Loucy (cell line): ENCODE measurements at regions not wholly inside any gene's neighbourhood (a gene's known extent, or its start where the extent isn't known, plus 50 kb on each side); places are given as distances from the start of the nearest gene placed in this dataset.

ENCODE experiments used
- H2AFZ ChIP-seq: fragments of 200-600 bp; sonication (generic); 2 replicates; pipeline ENCODE4 v1.6.0; 2016; ENCODE audit warnings: antibody characterized with exemption, mild to moderate bottlenecking, low read length, moderate library complexity
- H3F3A ChIP-seq: fragments of 200-600 bp; 2 replicates; pipeline ENCODE4 v1.6.0; 2016; ENCODE audit warnings: antibody characterized with exemption, low read depth, mild to moderate bottlenecking
- H3K27me3 ChIP-seq: fragments of 200-600 bp; sonication (generic); 2 replicates; pipeline ENCODE4 v1.6.1; 2014; ENCODE audit warnings: low read length, mild to moderate bottlenecking; ENCODE audit not compliant: insufficient read depth, poor library complexity, severe bottlenecking
- H3K36me3 ChIP-seq: fragments of 200-600 bp; sonication (generic); 2 replicates; pipeline ENCODE4 v1.6.1; 2016; ENCODE audit warnings: low read length; ENCODE audit not compliant: insufficient read depth
- H3K4me1 ChIP-seq: fragments of 200-600 bp; sonication (generic); 2 replicates; pipeline ENCODE4 v1.5.1; 2014; ENCODE audit warnings: low read length, mild to moderate bottlenecking; ENCODE audit not compliant: insufficient read depth, poor library complexity, severe bottlenecking
- H3K4me2 ChIP-seq: fragments of 200-600 bp; sonication (generic); 2 replicates; pipeline ENCODE4 v1.6.0; 2014; ENCODE audit warnings: antibody characterized with exemption, low read length, low read depth, mild to moderate bottlenecking; ENCODE audit not compliant: poor library complexity, severe bottlenecking
- H3K4me3 ChIP-seq: fragments of 200-600 bp; sonication (generic); 2 replicates; pipeline ENCODE4 v1.5.1; 2014; ENCODE audit warnings: low read length, mild to moderate bottlenecking, mixed read lengths; ENCODE audit not compliant: poor library complexity, severe bottlenecking
- H3K79me2 ChIP-seq: fragments of 200-600 bp; sonication (generic); 2 replicates; pipeline ENCODE4 v1.6.1; 2014; ENCODE audit warnings: low read length; ENCODE audit not compliant: insufficient read depth
- H3K9ac ChIP-seq: fragments of 200-600 bp; sonication (generic); 2 replicates; pipeline ENCODE4 v1.6.0; 2014; ENCODE audit warnings: mild to moderate bottlenecking, low read depth, low read length, moderate library complexity; ENCODE audit not compliant: poor library complexity, severe bottlenecking
- H3K9me2 ChIP-seq: fragments of 200-600 bp; sonication (generic); replicated peaks from 2 replicates; pipeline ENCODE4 v1.6.1; 2016; ENCODE audit warnings: low read depth, low read length, mixed read lengths
- H3K9me3 ChIP-seq: fragments of 200-600 bp; sonication (generic); 2 replicates; pipeline ENCODE4 v1.6.1; 2014; ENCODE audit warnings: mild to moderate bottlenecking, antibody characterized with exemption, low read length, low read depth; ENCODE audit not compliant: insufficient read depth
- H4K20me1 ChIP-seq: fragments of 200-600 bp; sonication (generic); 2 replicates; pipeline ENCODE4 v1.6.0; 2014; ENCODE audit warnings: antibody characterized with exemption, low read length, mild to moderate bottlenecking; ENCODE audit not compliant: insufficient read depth, poor library complexity, severe bottlenecking
- EZH2phosphoT487 ChIP-seq: fragments of 200-600 bp; IDR thresholded peaks from 2 replicates; pipeline ENCODE4 v1.6.1; 2018; ENCODE audit warnings: antibody characterized with exemption, mild to moderate bottlenecking, moderate library complexity, borderline replicate concordance
- TF ChIP-seq, protein P1 (sequence below): fragments of 200-600 bp; sonication (generic); conservative IDR thresholded peaks from 2 replicates; pipeline ENCODE4 v1.5.1; 2014; ENCODE audit warnings: mild to moderate bottlenecking, antibody characterized with exemption, low read length

DNA sequence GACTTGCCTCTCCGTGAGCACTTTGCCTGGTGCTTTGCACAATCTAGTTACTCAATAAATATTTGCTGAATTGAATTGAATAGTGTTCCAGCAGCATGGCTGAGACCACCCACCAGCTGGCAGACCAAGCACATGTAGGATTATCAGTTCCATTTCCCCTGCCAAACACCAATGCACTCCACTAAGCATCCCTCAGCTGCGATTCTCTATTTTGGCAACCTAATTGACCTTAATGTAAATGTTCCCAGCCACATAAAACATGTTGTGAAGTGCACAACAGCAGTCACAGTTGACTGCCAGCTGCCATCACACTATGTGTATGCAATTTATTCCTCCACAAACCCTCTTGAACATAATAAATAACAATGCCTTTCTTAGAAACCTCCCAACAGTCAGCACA lies 1879.4 kb upstream of the PIK3C3 start:
- H3K4me2 ChIP-seq, result no peak overlapping the region
- no peaks in the 10 kb centered on the region for H3F3A ChIP-seq
- H2AFZ ChIP-seq, result no peak overlapping the region
- no peaks in the 10 kb centered on the region for H3K27me3 ChIP-seq
- H4K20me1 ChIP-seq, result no peaks in the 10 kb centered on the region
- H3K36me3 ChIP-seq, result no peaks in the 10 kb centered on the region
- no peaks in the 10 kb centered on the region for H3K9me2 ChIP-seq
- H3K4me3 ChIP-seq, result no peak overlapping the region
- peaks cover 4% of the 10 kb centered on the region; the same call in 1 of the 2 replicates for H3K9me3 ChIP-seq
- H3K79me2 ChIP-seq, result no peaks in the 10 kb centered on the region
- no peaks in the 10 kb centered on the region for H3K4me1 ChIP-seq
- TF ChIP-seq, protein P1, sequence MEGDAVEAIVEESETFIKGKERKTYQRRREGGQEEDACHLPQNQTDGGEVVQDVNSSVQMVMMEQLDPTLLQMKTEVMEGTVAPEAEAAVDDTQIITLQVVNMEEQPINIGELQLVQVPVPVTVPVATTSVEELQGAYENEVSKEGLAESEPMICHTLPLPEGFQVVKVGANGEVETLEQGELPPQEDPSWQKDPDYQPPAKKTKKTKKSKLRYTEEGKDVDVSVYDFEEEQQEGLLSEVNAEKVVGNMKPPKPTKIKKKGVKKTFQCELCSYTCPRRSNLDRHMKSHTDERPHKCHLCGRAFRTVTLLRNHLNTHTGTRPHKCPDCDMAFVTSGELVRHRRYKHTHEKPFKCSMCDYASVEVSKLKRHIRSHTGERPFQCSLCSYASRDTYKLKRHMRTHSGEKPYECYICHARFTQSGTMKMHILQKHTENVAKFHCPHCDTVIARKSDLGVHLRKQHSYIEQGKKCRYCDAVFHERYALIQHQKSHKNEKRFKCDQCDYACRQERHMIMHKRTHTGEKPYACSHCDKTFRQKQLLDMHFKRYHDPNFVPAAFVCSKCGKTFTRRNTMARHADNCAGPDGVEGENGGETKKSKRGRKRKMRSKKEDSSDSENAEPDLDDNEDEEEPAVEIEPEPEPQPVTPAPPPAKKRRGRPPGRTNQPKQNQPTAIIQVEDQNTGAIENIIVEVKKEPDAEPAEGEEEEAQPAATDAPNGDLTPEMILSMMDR, result no peak
- TF ChIP-seq EZH2phosphoT487, result no peak
- H3K9ac ChIP-seq, result no peak overlapping the region

DNA sequence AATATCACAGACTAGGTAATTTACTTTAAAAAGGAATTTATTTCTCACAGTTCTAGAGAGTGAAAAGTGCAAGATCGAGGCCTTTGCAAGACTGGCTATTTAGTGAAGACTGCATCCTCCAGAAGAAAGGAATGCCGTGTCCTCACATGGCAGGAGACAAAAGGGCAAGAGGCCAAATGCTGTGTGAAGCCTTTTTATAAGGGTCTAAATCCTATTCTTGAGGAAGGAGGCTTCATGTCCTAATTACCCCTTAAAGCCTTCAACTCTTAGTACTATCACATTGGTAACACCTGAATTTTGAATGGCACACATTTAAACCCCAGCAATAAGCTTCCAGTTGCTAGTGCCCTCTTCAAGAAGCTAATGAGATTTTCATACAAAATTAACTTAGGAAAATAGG lies 1882.3 kb upstream of the PIK3C3 start:
- Histone ChIP-seq H4K20me1 (no peaks in the 10 kb centered on the region), H3K9me2 (no peaks in the 10 kb centered on the region), H3K79me2 (no peaks in the 10 kb centered on the region), H3F3A (no peaks in the 10 kb centered on the region), H3K9me3 (peaks cover 4% of the 10 kb centered on the region; the same call in 1 of the 2 replicates), H3K9ac (no peak overlapping the region), H3K4me3 (no peak overlapping the region), H3K4me2 (no peak overlapping the region), H3K4me1 (no peaks in the 10 kb centered on the region), H2AFZ (no peak overlapping the region), H3K36me3 (no peaks in the 10 kb centered on the region), H3K27me3 (no peaks in the 10 kb centered on the region)
- TF ChIP-seq, protein P1, result no peak
- TF ChIP-seq EZH2phosphoT487, result no peak

GRCh38 chr18:40066368-40066767 lies 1888.7 kb upstream of the PIK3C3 start:
- no peaks in the 10 kb centered on the region for H3F3A ChIP-seq
- H3K79me2 ChIP-seq, result no peaks in the 10 kb centered on the region
- no peaks in the 10 kb centered on the region for H3K27me3 ChIP-seq
- H3K9me3 ChIP-seq, result no peaks in the 10 kb centered on the region
- H3K9ac ChIP-seq, result no peak overlapping the region
- H3K9me2 ChIP-seq, result no peaks in the 10 kb centered on the region
- H4K20me1 ChIP-seq, result no peaks in the 10 kb centered on the region
- no peaks in the 10 kb centered on the region for H3K4me1 ChIP-seq
- no peak overlapping the region for H3K4me2 ChIP-seq
- H3K4me3 ChIP-seq, result no peak overlapping the region
- TF ChIP-seq, protein P1, result no peak
- no peak for TF ChIP-seq EZH2phosphoT487
- H2AFZ ChIP-seq, result no peak overlapping the region
- H3K36me3 ChIP-seq, result no peaks in the 10 kb centered on the region
